ENCODE measurements at regions not wholly inside any gene's neighbourhood (a gene's known extent, or its start where the extent isn't known, plus 50 kb on each side); places are given as distances from the start of the nearest gene placed in this dataset.
"Not testable (repeated sequence)": the region's sequence is repeated elsewhere in the genome, so short reads cannot be mapped to it uniquely, and the experiment has no call there.

DNA sequence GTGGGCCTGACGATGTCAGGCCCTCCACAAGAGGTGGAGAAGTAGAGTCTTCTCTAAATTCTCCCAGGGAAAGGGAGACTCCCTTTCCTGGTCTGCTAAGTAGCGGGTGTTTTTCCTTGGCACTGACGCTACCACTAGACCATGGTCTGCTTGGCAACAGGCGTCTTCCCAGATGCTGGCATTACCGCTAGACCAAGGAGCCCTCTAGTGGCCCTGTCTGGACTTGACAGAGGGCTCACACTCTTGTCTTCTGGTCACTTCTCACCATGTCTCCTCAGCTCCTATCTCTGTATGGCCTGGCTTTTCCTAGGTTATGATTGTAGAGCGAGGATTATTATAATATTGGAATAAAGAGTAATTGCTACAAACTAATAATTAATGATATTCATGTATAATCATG is 51.1 kb upstream of the RASSF6 start:
- H3K4me3 ChIP-seq, H3K36me3 ChIP-seq, H3K9me3 ChIP-seq: not testable (repeated sequence)

DNA sequence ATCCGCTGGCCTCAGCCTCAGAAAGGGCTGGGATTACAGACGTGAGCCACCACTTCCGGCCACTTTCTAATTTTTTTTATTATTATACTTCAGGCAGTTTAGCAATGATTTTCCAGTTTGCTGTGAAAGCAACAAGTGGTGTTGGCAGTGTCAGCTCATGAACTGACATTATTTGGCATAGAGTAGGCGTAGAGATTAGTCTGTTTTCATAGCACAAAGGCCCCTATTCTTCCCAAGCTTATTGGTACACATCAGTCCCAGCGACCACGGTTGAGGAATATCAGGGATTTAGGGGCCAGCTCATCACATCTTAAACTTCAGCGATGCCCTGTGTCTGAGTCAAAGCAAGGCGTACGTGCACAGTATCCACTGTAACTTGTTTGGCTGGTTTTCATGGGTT is 53.0 kb upstream of the RASSF6 start:
- no peaks in the 10 kb centered on the region for H3K9me3 ChIP-seq
- no peak for DNase-seq
- H3K27ac ChIP-seq = no peak overlapping the region
- H3K4me1 ChIP-seq = no peaks in the 10 kb centered on the region
- H3K36me3 ChIP-seq = no peaks in the 10 kb centered on the region
- TF ChIP-seq, protein P1, sequence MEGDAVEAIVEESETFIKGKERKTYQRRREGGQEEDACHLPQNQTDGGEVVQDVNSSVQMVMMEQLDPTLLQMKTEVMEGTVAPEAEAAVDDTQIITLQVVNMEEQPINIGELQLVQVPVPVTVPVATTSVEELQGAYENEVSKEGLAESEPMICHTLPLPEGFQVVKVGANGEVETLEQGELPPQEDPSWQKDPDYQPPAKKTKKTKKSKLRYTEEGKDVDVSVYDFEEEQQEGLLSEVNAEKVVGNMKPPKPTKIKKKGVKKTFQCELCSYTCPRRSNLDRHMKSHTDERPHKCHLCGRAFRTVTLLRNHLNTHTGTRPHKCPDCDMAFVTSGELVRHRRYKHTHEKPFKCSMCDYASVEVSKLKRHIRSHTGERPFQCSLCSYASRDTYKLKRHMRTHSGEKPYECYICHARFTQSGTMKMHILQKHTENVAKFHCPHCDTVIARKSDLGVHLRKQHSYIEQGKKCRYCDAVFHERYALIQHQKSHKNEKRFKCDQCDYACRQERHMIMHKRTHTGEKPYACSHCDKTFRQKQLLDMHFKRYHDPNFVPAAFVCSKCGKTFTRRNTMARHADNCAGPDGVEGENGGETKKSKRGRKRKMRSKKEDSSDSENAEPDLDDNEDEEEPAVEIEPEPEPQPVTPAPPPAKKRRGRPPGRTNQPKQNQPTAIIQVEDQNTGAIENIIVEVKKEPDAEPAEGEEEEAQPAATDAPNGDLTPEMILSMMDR (IDR thresholded peaks at IDR 0.05) = no peak
- TF ChIP-seq POLR2A (IDR thresholded peaks at IDR 0.05) = no peak
- no peak overlapping the region for H3K4me3 ChIP-seq
- H3K27me3 ChIP-seq = no peaks in the 10 kb centered on the region

More for the DNA sequence above, 51.1 kb upstream of the RASSF6 start:
- not testable (repeated sequence) for H3K27me3 ChIP-seq, H3K27ac ChIP-seq, DNase-seq, H3K4me1 ChIP-seq
- TF ChIP-seq, protein P1 (IDR thresholded peaks at IDR 0.05) = peak in 1 of 6 experiments; percentile 13

DNA sequence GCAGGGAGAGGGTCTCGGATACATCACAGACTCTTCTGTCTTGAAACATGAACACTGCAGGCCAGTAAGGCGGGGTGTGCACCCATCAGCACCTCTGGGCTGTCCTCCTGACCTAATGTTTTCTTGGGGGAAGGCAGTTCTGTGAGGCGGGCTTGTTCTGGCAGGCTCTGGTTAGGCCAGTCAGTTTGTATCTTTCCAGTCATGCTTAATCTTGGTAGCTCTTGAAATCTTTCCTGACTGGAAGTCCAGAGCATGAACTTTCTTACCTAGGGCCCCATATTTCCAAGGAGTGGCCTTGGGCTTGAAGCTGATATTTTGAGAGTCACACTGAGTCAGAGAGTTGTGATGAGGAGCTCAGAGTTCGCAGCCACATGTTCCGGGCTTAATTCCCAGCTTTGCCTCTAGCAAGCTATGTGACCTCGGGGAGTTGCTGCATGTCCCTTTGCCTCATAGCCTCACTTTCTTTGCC is 54.2 kb upstream of the RASSF6 start:
- TF ChIP-seq, protein P1 (IDR thresholded peaks at IDR 0.05) = no peak
- TF ChIP-seq POLR2A (IDR thresholded peaks at IDR 0.05) = no peak
- no peak for DNase-seq
- no peaks in the 10 kb centered on the region for H3K36me3 ChIP-seq

DNA sequence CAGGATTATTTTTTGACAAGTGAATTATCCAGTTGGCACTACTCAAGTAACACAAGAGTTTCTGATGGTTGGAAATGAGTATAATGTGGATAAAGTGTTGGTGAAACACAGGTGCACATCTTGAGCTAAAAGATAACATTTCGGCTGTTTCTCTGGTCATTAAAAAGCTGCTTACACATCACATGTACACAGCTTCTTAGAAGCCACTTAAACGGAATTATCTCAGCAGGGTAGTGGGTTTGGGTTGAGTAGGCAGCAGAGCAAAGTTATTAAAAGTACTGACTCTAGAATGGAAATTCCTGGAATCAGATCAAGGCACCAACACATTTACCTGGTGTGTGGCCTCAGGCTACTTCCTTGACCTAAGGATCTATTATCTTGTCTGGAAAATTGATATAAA is 55.4 kb upstream of the RASSF6 start:
- no peak overlapping the region for H3K27ac ChIP-seq
- TF ChIP-seq, protein P1 (IDR thresholded peaks at IDR 0.05) = no peak
- TF ChIP-seq POLR2A (IDR thresholded peaks at IDR 0.05) = no peak
- H3K9me3 ChIP-seq = no peaks in the 10 kb centered on the region
- no peaks in the 10 kb centered on the region for H3K4me1 ChIP-seq
- H3K4me3 ChIP-seq = no peak overlapping the region
- H3K36me3 ChIP-seq = no peaks in the 10 kb centered on the region
- H3K27me3 ChIP-seq = no peaks in the 10 kb centered on the region
- DNase-seq = no peak

More for the DNA sequence above, 54.2 kb upstream of the RASSF6 start:
- no peak overlapping the region for H3K4me3 ChIP-seq
- H3K9me3 ChIP-seq = no peaks in the 10 kb centered on the region
- H3K27me3 ChIP-seq = no peaks in the 10 kb centered on the region
- H3K27ac ChIP-seq = no peak overlapping the region
- H3K4me1 ChIP-seq = no peaks in the 10 kb centered on the region

DNA sequence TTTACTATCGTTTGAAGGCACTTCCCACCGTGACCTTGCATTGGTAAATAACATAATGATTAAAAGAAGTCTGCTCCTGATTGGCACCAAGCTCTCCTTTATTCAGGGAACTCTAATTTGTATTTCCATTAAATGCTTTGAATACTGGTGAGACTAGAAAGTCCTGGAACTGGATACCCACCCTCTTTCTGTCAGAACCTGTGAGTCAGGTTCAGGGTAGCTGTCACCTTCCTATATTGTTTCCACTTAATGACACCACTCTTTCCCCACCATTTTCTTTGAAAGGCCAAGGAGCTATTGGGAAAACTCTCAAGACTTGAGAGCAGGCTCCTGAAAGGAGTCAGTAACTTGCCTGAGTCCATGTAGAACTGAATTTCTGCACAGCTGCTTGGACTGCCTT is 55.9 kb upstream of the RASSF6 start:
- no peak for DNase-seq
- H3K27ac ChIP-seq = no peak overlapping the region
- TF ChIP-seq POLR2A (IDR thresholded peaks at IDR 0.05) = no peak
- TF ChIP-seq, protein P1 (IDR thresholded peaks at IDR 0.05) = no peak

DNA sequence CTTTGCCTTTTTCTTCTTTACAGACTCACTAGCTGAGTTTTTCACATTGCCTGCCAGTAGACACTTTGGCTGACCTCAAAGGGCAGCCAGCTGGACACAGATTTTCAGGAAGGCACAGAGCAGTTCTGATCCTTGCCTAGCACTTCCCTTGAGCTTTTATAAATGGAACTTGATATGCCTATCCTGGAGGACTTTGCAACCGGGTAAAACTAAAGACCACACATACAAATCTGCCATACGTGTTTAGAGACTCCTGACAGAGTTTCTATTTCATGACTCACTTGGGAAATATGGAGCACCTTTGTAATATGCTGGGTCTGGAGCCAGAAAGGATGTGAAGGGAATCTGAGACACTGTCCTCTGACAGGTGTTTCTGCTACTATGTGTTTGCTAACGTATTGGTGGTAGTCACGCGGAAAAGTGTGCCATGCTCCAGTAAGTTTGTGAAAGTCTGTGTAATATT is 56.7 kb upstream of the RASSF6 start:
- no peak for TF ChIP-seq POLR2A (IDR thresholded peaks at IDR 0.05)
- TF ChIP-seq, protein P1 (IDR thresholded peaks at IDR 0.05) = no peak
- DNase-seq = no peak
- no peaks in the 10 kb centered on the region for H3K36me3 ChIP-seq
- no peaks in the 10 kb centered on the region for H3K4me1 ChIP-seq
- no peak overlapping the region for H3K4me3 ChIP-seq
- no peaks in the 10 kb centered on the region for H3K27me3 ChIP-seq
- no peaks in the 10 kb centered on the region for H3K9me3 ChIP-seq
- H3K27ac ChIP-seq = no peak overlapping the region

More for the DNA sequence above, 55.9 kb upstream of the RASSF6 start:
- no peaks in the 10 kb centered on the region for H3K4me1 ChIP-seq
- no peak overlapping the region for H3K4me3 ChIP-seq
- H3K36me3 ChIP-seq = no peaks in the 10 kb centered on the region
- no peaks in the 10 kb centered on the region for H3K27me3 ChIP-seq
- no peaks in the 10 kb centered on the region for H3K9me3 ChIP-seq

Data from Peyer's patch (tissue), 4 donors.